HL-60 (cell line): ENCODE measurements at regions not wholly inside any gene's neighbourhood (a gene's known extent, or its start where the extent isn't known, plus 50 kb on each side); places are given as distances from the start of the nearest gene placed in this dataset.

ENCODE experiments used
- DNase-seq, 2 experiments: peaks; one replicate each; pipeline ENCODE4 v3.0.0-alpha.2; 2010 to 2020; ENCODE audit warnings: low read depth in 1 of 2, low spot score in 1 of 2
- H3K27ac ChIP-seq: fragments of 250-450 bp; sonication (Bioruptor Pico); replicated peaks from 2 replicates; pipeline ENCODE4 v1.5.1; 2020; ENCODE audit warnings: mild to moderate bottlenecking, moderate library complexity
- H3K27me3 ChIP-seq: fragments of 250-450 bp; sonication (Bioruptor Pico); 2 replicates; pipeline ENCODE4 v1.5.1; 2021; ENCODE audit warnings: mild to moderate bottlenecking, moderate library complexity; ENCODE audit not compliant: insufficient read depth, poor library complexity, severe bottlenecking
- H3K4me3 ChIP-seq: replicated peaks from 2 replicates; pipeline ENCODE4 v1.5.1; 2011; ENCODE audit warnings: mild to moderate bottlenecking, control low read depth, low read length; ENCODE audit not compliant: insufficient read depth
- CTCF ChIP-seq: IDR thresholded peaks from one replicate; pipeline ENCODE4 v1.5.1; 2011; ENCODE audit warnings: low read length, control low read depth, inconsistent platforms; ENCODE audit not compliant: insufficient read depth
- GABPA ChIP-seq: IDR thresholded peaks from 2 replicates; pipeline ENCODE4 v1.6.1; 2012; ENCODE audit warnings: low read depth
- POLR2AphosphoS5 ChIP-seq: IDR thresholded peaks from 2 replicates; pipeline ENCODE4 v1.6.1; 2012; ENCODE audit warnings: low read depth
- REST ChIP-seq: IDR thresholded peaks from 2 replicates; pipeline ENCODE4 v1.6.1; 2012; ENCODE audit warnings: low read depth; ENCODE audit not compliant: insufficient replicate concordance
- SPI1 ChIP-seq: IDR thresholded peaks from 2 replicates; pipeline ENCODE4 v1.6.1; 2012; ENCODE audit warnings: low read depth, mild to moderate bottlenecking, borderline replicate concordance

GRCh38 chr4:142933207-142933606 is 87.1 kb upstream of the INPP4B start:
- H3K27me3 ChIP-seq: peaks cover 1% of the 10 kb centered on the region
- DNase-seq: no peak
- TF ChIP-seq GABPA: no peak
- TF ChIP-seq REST: no peak
- TF ChIP-seq CTCF: no peak
- no peak for TF ChIP-seq POLR2AphosphoS5
- no peak overlapping the region for H3K27ac ChIP-seq
- no peak overlapping the region for H3K4me3 ChIP-seq

- Histone ChIP-seq H3K27me3 (peaks cover 2% of the 10 kb centered on the region), H3K4me3 (no peak overlapping the region), H3K27ac (no peak overlapping the region)
- DNase-seq: no peak
- TF ChIP-seq GABPA: no peak
These were observed 94.6 kb upstream of the INPP4B start for GRCh38 chr4:142940425-142941330.

DNA sequence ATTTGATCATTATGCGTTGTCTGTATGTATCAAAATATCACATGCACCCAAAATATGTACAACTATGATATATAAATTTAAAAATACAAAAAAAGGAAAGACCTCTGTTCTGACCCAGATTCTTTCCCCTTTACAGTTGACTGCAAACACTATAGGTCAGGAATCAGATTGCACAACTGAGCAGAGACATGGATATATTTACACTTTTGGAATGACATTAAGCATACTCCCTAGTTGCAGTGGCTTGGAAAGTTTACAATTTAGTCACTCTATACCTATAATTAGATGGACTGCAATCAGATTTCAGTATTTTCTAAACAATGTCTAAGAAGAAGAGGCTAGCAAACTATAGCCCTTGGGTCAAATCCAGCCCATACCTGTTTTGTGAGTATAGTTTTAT is 98.5 kb upstream of the INPP4B start:
- no peak for DNase-seq
- no peak overlapping the region for H3K4me3 ChIP-seq
- no peak overlapping the region for H3K27ac ChIP-seq
- no peaks in the 10 kb centered on the region for H3K27me3 ChIP-seq
- TF ChIP-seq SPI1: no peak
- no peak for TF ChIP-seq CTCF
- no peak for TF ChIP-seq REST
- TF ChIP-seq POLR2AphosphoS5: no peak
- TF ChIP-seq GABPA: no peak

- Histone ChIP-seq H3K4me3 (no peak overlapping the region), H3K27ac (no peak overlapping the region), H3K27me3 (no peaks in the 10 kb centered on the region)
- no peak for DNase-seq
- no peak for TF ChIP-seq CTCF
- TF ChIP-seq REST: no peak
- TF ChIP-seq POLR2AphosphoS5: no peak
- no peak for TF ChIP-seq SPI1
These were observed 106.9 kb upstream of the INPP4B start for GRCh38 chr4:142952821-142953580.
